Activated naive CD4-positive, alpha-beta T cell treated with anti-CD3 and anti-CD28 coated beads, Interleukin-2, amount 10 ng/mL, durations not matched to agents 7 days and 5 days (primary cell): ENCODE measurements at regions not wholly inside any gene's neighbourhood (a gene's known extent, or its start where the extent isn't known, plus 50 kb on each side); places are given as distances from the start of the nearest gene placed in this dataset.

Experiments used
- CTCF ChIA-PET: fragments of 350-600 bp; sonication (Branson Sonifier 250); formaldehyde crosslinking; loops from one replicate; lab custom pipeline; 2021; ENCODE audit warnings: antibody characterized with exemption; lab: Charles Lee
- DNase-seq: peaks from one replicate; pipeline ENCODE4 v3.0.0-alpha.2; 2020
- H3K27ac Mint-ChIP-seq: one replicate; pipeline ENCODE4 v1.8.0; 2021; ENCODE audit warnings: mild to moderate bottlenecking, moderate library complexity, mixed read lengths
- H3K27me3 Mint-ChIP-seq: one replicate; pipeline ENCODE4 v1.8.0; 2021; ENCODE audit warnings: mild to moderate bottlenecking, mixed read lengths
- H3K36me3 Mint-ChIP-seq: one replicate; pipeline ENCODE4 v1.8.0; 2021; ENCODE audit warnings: mixed read lengths
- H3K4me1 Mint-ChIP-seq: one replicate; pipeline ENCODE4 v1.8.0; 2021; ENCODE audit warnings: mixed read lengths
- H3K4me3 Mint-ChIP-seq: one replicate; pipeline ENCODE4 v1.8.0; 2021; ENCODE audit warnings: mild to moderate bottlenecking, moderate library complexity, mixed read lengths
- H3K9me3 Mint-ChIP-seq: one replicate; pipeline ENCODE4 v1.8.0; 2021; ENCODE audit warnings: mixed read lengths

GRCh38 chr22:27438271-27438980 lies 363.1 kb downstream of the MN1 start:
- H3K27ac Mint-ChIP-seq, result no peak overlapping the region
- CTCF ChIA-PET, result no interaction called here
- H3K36me3 Mint-ChIP-seq, result no peaks in the 10 kb centered on the region
- DNase-seq, result no peak
- no peak overlapping the region for H3K4me3 Mint-ChIP-seq
- H3K9me3 Mint-ChIP-seq, result no peaks in the 10 kb centered on the region
- no peaks in the 10 kb centered on the region for H3K4me1 Mint-ChIP-seq
- H3K27me3 Mint-ChIP-seq, result peaks cover 3% of the 10 kb centered on the region

GRCh38 chr22:27439131-27439530 lies 362.4 kb downstream of the MN1 start:
- H3K4me3 Mint-ChIP-seq, result no peak overlapping the region
- H3K9me3 Mint-ChIP-seq, result no peaks in the 10 kb centered on the region
- H3K27me3 Mint-ChIP-seq, result peaks cover 3% of the 10 kb centered on the region
- CTCF ChIA-PET, result no interaction called here
- no peaks in the 10 kb centered on the region for H3K4me1 Mint-ChIP-seq
- no peak overlapping the region for H3K27ac Mint-ChIP-seq
- DNase-seq, result no peak
- no peaks in the 10 kb centered on the region for H3K36me3 Mint-ChIP-seq

- H3K27ac Mint-ChIP-seq, result no peak overlapping the region
- no peak for DNase-seq
- H3K36me3 Mint-ChIP-seq, result no peaks in the 10 kb centered on the region
- H3K27me3 Mint-ChIP-seq, result peaks cover 3% of the 10 kb centered on the region
- CTCF ChIA-PET, result no interaction called here
- no peaks in the 10 kb centered on the region for H3K9me3 Mint-ChIP-seq
- H3K4me3 Mint-ChIP-seq, result no peak overlapping the region
- H3K4me1 Mint-ChIP-seq, result no peaks in the 10 kb centered on the region
Observed at GRCh38 chr22:27440304-27440865, 361.2 kb downstream of the MN1 start.

- no peak overlapping the region for H3K27ac Mint-ChIP-seq
- H3K36me3 Mint-ChIP-seq, result no peaks in the 10 kb centered on the region
- no peaks in the 10 kb centered on the region for H3K9me3 Mint-ChIP-seq
Observed at GRCh38 chr22:27441706-27442475, 359.7 kb downstream of the MN1 start.

GRCh38 chr22:27443306-27443705 lies 358.2 kb downstream of the MN1 start:
- H3K27ac Mint-ChIP-seq, result no peak overlapping the region
- H3K9me3 Mint-ChIP-seq, result no peaks in the 10 kb centered on the region
- H3K4me1 Mint-ChIP-seq, result no peaks in the 10 kb centered on the region
- CTCF ChIA-PET, result no interaction called here
- no peaks in the 10 kb centered on the region for H3K36me3 Mint-ChIP-seq
- no peak for DNase-seq
- peaks cover 3% of the 10 kb centered on the region for H3K27me3 Mint-ChIP-seq
- no peak overlapping the region for H3K4me3 Mint-ChIP-seq

More at GRCh38 chr22:27441706-27442475, 359.7 kb downstream of the MN1 start:
- Mint-ChIP-seq H3K4me1 (no peaks in the 10 kb centered on the region), H3K4me3 (no peak overlapping the region), H3K27me3 (peaks cover 3% of the 10 kb centered on the region)
- DNase-seq, result no peak
- CTCF ChIA-PET, result no interaction called here

- Mint-ChIP-seq H3K36me3 (no peaks in the 10 kb centered on the region), H3K4me1 (no peaks in the 10 kb centered on the region), H3K27ac (no peak overlapping the region), H3K9me3 (no peaks in the 10 kb centered on the region), H3K27me3 (no peaks in the 10 kb centered on the region), H3K4me3 (no peak overlapping the region)
- DNase-seq, result no peak
- CTCF ChIA-PET, result no interaction called here
Observed at GRCh38 chr22:27445881-27446280, 355.7 kb downstream of the MN1 start.

GRCh38 chr22:27447289-27447688 lies 354.3 kb downstream of the MN1 start:
- DNase-seq, result no peak
- no peaks in the 10 kb centered on the region for H3K9me3 Mint-ChIP-seq

GRCh38 chr22:27450448-27450847 lies 351.1 kb downstream of the MN1 start:
- CTCF ChIA-PET, result no interaction called here
- no peaks in the 10 kb centered on the region for H3K4me1 Mint-ChIP-seq
- no peaks in the 10 kb centered on the region for H3K36me3 Mint-ChIP-seq
- H3K27ac Mint-ChIP-seq, result no peak overlapping the region
- no peak for DNase-seq
- H3K27me3 Mint-ChIP-seq, result no peaks in the 10 kb centered on the region
- no peaks in the 10 kb centered on the region for H3K9me3 Mint-ChIP-seq
- no peak overlapping the region for H3K4me3 Mint-ChIP-seq

More at GRCh38 chr22:27447289-27447688, 354.3 kb downstream of the MN1 start:
- CTCF ChIA-PET, result interaction anchor here (1.3 kb wide), 1 partner anchor 42 kb away, joined by 3 read pairs; no protein-coding TSS in a partner anchor
- no peak overlapping the region for H3K4me3 Mint-ChIP-seq
- no peak overlapping the region for H3K27ac Mint-ChIP-seq
- no peaks in the 10 kb centered on the region for H3K27me3 Mint-ChIP-seq
- H3K4me1 Mint-ChIP-seq, result no peaks in the 10 kb centered on the region
- H3K36me3 Mint-ChIP-seq, result no peaks in the 10 kb centered on the region

GRCh38 chr22:27452245-27452644 lies 349.3 kb downstream of the MN1 start:
- DNase-seq, result no peak
- no peaks in the 10 kb centered on the region for H3K27me3 Mint-ChIP-seq
- H3K9me3 Mint-ChIP-seq, result no peaks in the 10 kb centered on the region
- H3K4me1 Mint-ChIP-seq, result no peaks in the 10 kb centered on the region
- CTCF ChIA-PET, result no interaction called here
- H3K27ac Mint-ChIP-seq, result no peak overlapping the region
- H3K36me3 Mint-ChIP-seq, result no peaks in the 10 kb centered on the region
- no peak overlapping the region for H3K4me3 Mint-ChIP-seq

- CTCF ChIA-PET, result no interaction called here
- no peaks in the 10 kb centered on the region for H3K27me3 Mint-ChIP-seq
- H3K36me3 Mint-ChIP-seq, result no peaks in the 10 kb centered on the region
- no peaks in the 10 kb centered on the region for H3K9me3 Mint-ChIP-seq
- H3K4me1 Mint-ChIP-seq, result no peaks in the 10 kb centered on the region
- H3K4me3 Mint-ChIP-seq, result no peak overlapping the region
- no peak for DNase-seq
- no peak overlapping the region for H3K27ac Mint-ChIP-seq
Observed at GRCh38 chr22:27452922-27453321, 348.6 kb downstream of the MN1 start.

- no peak overlapping the region for H3K4me3 Mint-ChIP-seq
Observed at GRCh38 chr22:27453725-27454124, 347.8 kb downstream of the MN1 start.

GRCh38 chr22:27454807-27455450 lies 346.6 kb downstream of the MN1 start:
- DNase-seq, result no peak
- H3K4me3 Mint-ChIP-seq, result no peak overlapping the region
- CTCF ChIA-PET, result no interaction called here
- no peaks in the 10 kb centered on the region for H3K9me3 Mint-ChIP-seq
- no peak overlapping the region for H3K27ac Mint-ChIP-seq
- no peaks in the 10 kb centered on the region for H3K4me1 Mint-ChIP-seq
- no peaks in the 10 kb centered on the region for H3K36me3 Mint-ChIP-seq
- H3K27me3 Mint-ChIP-seq, result no peaks in the 10 kb centered on the region

More at GRCh38 chr22:27453725-27454124, 347.8 kb downstream of the MN1 start:
- no peak for DNase-seq
- CTCF ChIA-PET, result no interaction called here
- Mint-ChIP-seq H3K4me1 (no peaks in the 10 kb centered on the region), H3K27me3 (no peaks in the 10 kb centered on the region), H3K36me3 (no peaks in the 10 kb centered on the region), H3K9me3 (no peaks in the 10 kb centered on the region), H3K27ac (no peak overlapping the region)

- no peaks in the 10 kb centered on the region for H3K4me1 Mint-ChIP-seq
- H3K36me3 Mint-ChIP-seq, result no peaks in the 10 kb centered on the region
- H3K27me3 Mint-ChIP-seq, result no peaks in the 10 kb centered on the region
- DNase-seq, result no peak
- H3K27ac Mint-ChIP-seq, result no peak overlapping the region
- no peaks in the 10 kb centered on the region for H3K9me3 Mint-ChIP-seq
- CTCF ChIA-PET, result no interaction called here
- H3K4me3 Mint-ChIP-seq, result no peak overlapping the region
Observed at GRCh38 chr22:27455526-27455925, 346.0 kb downstream of the MN1 start.

GRCh38 chr22:27456696-27457503 lies 344.7 kb downstream of the MN1 start:
- Mint-ChIP-seq H3K27me3 (no peaks in the 10 kb centered on the region), H3K36me3 (no peaks in the 10 kb centered on the region), H3K27ac (no peak overlapping the region), H3K4me3 (no peak overlapping the region), H3K9me3 (no peaks in the 10 kb centered on the region), H3K4me1 (no peaks in the 10 kb centered on the region)
- CTCF ChIA-PET, result no interaction called here
- no peak for DNase-seq
